ENCODE measurements at regions not wholly inside any gene's neighbourhood (a gene's known extent, or its start where the extent isn't known, plus 50 kb on each side); places are given as distances from the start of the nearest gene placed in this dataset.

- no peak for TF ChIP-seq CTCF (IDR thresholded peaks at IDR 0.05; ENCODE audit: insufficient read depth, low read length, poor library complexity, severe bottlenecking)
- Histone ChIP-seq H3K36me3 (ENCODE audit: control insufficient read depth, insufficient read depth, low read length) (no peaks in the 10 kb centered on the region), H3K27me3 (ENCODE audit: control insufficient read depth, insufficient read depth, low read length) (no peaks in the 10 kb centered on the region), H3K4me3 (ENCODE audit: low read depth, low read length) (no peak overlapping the region)
- no peak for DNase-seq (ENCODE audit: low read depth)
These were observed 105.5 kb upstream of the MKLN1 start for GRCh38 chr7:131222171-131222570.

DNA sequence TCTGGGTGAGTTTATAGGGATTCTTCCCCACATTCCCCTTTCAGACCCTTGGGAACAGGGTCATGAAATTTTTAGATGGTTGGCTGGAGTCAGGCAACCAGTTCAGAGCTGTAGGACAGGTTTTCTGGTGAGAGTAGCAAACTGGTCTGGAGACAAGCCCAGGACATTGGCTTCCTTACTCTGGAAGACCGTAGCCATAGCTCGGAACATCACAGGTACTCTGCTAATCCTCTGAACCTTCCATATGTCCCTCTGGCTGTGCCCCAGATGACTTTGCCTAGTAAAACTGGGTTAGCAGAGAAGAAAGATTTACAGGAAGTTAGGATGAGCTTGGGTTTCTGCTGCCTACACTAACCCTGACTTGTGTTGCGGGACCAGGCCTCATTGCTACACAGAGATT, 104.5 kb upstream of the MKLN1 start:
- no peak for DNase-seq (ENCODE audit: low read depth)
- TF ChIP-seq CTCF (IDR thresholded peaks at IDR 0.05; ENCODE audit: insufficient read depth, low read length, poor library complexity, severe bottlenecking), result no peak
- no peaks in the 10 kb centered on the region for H3K27me3 ChIP-seq (ENCODE audit: control insufficient read depth, insufficient read depth, low read length)

DNA sequence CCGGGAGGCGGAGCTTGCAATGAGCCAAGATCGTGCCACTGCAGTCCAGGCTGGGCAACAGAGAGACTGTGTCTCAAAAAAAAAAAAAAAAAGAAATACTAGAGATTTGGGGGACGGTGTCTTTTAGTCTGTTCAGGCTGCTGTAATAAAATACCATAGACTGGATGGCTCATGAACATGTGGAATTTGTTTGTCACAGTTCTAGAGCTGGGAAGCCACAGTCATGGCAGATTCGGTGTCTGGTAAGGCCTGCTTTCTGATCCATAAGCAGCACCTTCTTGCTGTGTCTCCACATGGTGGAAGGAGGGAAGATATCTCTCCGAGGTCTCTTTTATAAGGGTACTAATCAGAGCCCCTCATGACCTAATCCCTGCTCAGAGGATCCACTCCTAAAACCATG, 102.7 kb upstream of the MKLN1 start:
- Histone ChIP-seq H3K4me3 (ENCODE audit: low read depth, low read length) (no peak overlapping the region), H3K36me3 (ENCODE audit: control insufficient read depth, insufficient read depth, low read length) (no peaks in the 10 kb centered on the region), H3K27me3 (ENCODE audit: control insufficient read depth, insufficient read depth, low read length) (no peaks in the 10 kb centered on the region)
- DNase-seq (ENCODE audit: low read depth), result no peak
- no peak for TF ChIP-seq CTCF (IDR thresholded peaks at IDR 0.05; ENCODE audit: insufficient read depth, low read length, poor library complexity, severe bottlenecking)

More for the DNA sequence above, 104.5 kb upstream of the MKLN1 start:
- H3K36me3 ChIP-seq (ENCODE audit: control insufficient read depth, insufficient read depth, low read length), result no peaks in the 10 kb centered on the region
- H3K4me3 ChIP-seq (ENCODE audit: low read depth, low read length), result no peak overlapping the region

GRCh38 chr7:131225619-131226513, 101.8 kb upstream of the MKLN1 start:
- no peaks in the 10 kb centered on the region for H3K27me3 ChIP-seq (ENCODE audit: control insufficient read depth, insufficient read depth, low read length)
- DNase-seq (ENCODE audit: low read depth), result peak; percentile 81
- no peak for TF ChIP-seq CTCF (IDR thresholded peaks at IDR 0.05; ENCODE audit: insufficient read depth, low read length, poor library complexity, severe bottlenecking)
- no peaks in the 10 kb centered on the region for H3K36me3 ChIP-seq (ENCODE audit: control insufficient read depth, insufficient read depth, low read length)
- H3K4me3 ChIP-seq (ENCODE audit: low read depth, low read length), result no peak overlapping the region

- no peak for DNase-seq (ENCODE audit: low read depth)
- Histone ChIP-seq H3K36me3 (ENCODE audit: control insufficient read depth, insufficient read depth, low read length) (no peaks in the 10 kb centered on the region), H3K27me3 (ENCODE audit: control insufficient read depth, insufficient read depth, low read length) (no peaks in the 10 kb centered on the region), H3K4me3 (ENCODE audit: low read depth, low read length) (no peak overlapping the region)
- TF ChIP-seq CTCF (IDR thresholded peaks at IDR 0.05; ENCODE audit: insufficient read depth, low read length, poor library complexity, severe bottlenecking), result no peak
These were observed 101.2 kb upstream of the MKLN1 start for GRCh38 chr7:131226514-131226865.

All from kidney epithelial cell (primary cell).